ENCODE measurements at regions not wholly inside any gene's neighbourhood (a gene's known extent, or its start where the extent isn't known, plus 50 kb on each side); places are given as distances from the start of the nearest gene placed in this dataset.

DNA sequence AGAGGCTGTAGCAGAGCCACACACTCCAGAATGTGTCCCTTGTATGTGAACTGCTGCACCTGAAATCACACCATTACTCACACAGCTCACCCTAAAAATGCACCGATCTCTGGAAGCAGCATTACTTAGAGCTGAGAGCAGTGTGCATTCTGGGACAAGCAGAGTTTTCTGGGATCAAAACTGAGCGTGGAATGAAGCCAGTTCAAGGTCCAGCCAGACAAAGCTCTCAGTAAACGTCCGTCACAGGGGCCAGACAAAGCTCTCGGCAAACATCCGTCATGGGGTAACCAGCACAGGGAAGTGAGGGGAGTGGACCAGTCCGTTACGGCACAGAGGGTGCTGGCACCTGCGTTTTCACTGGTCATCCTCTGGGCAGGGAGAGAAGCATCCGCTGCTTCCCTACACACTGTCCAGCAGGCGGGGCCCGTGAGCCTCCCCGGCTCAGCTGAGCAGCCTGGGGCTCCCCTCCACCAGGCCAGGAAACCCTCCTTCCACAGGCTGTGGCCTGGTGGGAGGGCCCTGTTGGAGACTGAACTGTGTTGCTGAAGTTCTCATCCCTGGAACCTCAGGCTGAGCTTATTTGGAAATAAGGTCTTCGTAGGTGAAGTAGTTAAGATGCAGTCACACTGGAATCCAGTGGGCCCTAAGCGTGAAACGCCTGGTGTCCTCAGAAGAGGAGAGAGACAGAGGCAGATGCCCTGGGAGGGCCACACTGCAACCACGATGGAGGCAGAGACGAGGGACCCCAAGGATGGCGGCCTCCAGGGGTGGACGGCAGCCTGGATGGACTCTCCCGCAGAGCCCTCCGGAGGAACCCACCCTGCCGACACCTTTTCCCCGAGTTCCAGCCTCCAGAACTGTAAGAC, 883.9 kb downstream of the BRD1 start (continued):
- TF ChIP-seq, protein P1, sequence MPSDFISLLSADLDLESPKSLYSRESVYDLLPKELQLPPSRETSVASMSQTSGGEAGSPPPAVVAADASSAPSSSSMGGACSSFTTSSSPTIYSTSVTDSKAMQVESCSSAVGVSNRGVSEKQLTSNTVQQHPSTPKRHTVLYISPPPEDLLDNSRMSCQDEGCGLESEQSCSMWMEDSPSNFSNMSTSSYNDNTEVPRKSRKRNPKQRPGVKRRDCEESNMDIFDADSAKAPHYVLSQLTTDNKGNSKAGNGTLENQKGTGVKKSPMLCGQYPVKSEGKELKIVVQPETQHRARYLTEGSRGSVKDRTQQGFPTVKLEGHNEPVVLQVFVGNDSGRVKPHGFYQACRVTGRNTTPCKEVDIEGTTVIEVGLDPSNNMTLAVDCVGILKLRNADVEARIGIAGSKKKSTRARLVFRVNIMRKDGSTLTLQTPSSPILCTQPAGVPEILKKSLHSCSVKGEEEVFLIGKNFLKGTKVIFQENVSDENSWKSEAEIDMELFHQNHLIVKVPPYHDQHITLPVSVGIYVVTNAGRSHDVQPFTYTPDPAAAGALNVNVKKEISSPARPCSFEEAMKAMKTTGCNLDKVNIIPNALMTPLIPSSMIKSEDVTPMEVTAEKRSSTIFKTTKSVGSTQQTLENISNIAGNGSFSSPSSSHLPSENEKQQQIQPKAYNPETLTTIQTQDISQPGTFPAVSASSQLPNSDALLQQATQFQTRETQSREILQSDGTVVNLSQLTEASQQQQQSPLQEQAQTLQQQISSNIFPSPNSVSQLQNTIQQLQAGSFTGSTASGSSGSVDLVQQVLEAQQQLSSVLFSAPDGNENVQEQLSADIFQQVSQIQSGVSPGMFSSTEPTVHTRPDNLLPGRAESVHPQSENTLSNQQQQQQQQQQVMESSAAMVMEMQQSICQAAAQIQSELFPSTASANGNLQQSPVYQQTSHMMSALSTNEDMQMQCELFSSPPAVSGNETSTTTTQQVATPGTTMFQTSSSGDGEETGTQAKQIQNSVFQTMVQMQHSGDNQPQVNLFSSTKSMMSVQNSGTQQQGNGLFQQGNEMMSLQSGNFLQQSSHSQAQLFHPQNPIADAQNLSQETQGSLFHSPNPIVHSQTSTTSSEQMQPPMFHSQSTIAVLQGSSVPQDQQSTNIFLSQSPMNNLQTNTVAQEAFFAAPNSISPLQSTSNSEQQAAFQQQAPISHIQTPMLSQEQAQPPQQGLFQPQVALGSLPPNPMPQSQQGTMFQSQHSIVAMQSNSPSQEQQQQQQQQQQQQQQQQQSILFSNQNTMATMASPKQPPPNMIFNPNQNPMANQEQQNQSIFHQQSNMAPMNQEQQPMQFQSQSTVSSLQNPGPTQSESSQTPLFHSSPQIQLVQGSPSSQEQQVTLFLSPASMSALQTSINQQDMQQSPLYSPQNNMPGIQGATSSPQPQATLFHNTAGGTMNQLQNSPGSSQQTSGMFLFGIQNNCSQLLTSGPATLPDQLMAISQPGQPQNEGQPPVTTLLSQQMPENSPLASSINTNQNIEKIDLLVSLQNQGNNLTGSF (CRISPR knock-in tag; IDR thresholded peaks at IDR 0.05): no peak
- peak; percentile 54; the same call in 1 of the 2 replicates for TF ChIP-seq TCF7 (IDR thresholded peaks at IDR 0.05; ENCODE audit: low read depth)
- TF ChIP-seq SETDB1 (CRISPR knock-in tag; IDR thresholded peaks at IDR 0.05; ENCODE audit: borderline replicate concordance): no peak
- no peak for TF ChIP-seq ZFP1 (CRISPR knock-in tag; IDR thresholded peaks at IDR 0.05)
- TF ChIP-seq, protein P2, sequence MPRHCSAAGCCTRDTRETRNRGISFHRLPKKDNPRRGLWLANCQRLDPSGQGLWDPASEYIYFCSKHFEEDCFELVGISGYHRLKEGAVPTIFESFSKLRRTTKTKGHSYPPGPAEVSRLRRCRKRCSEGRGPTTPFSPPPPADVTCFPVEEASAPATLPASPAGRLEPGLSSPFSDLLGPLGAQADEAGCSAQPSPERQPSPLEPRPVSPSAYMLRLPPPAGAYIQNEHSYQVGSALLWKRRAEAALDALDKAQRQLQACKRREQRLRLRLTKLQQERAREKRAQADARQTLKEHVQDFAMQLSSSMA (CRISPR knock-in tag; IDR thresholded peaks at IDR 0.05): 0 out of 2 replicates have a peak, but pooled peaks have one; percentile 58
- TF ChIP-seq CBX1 (IDR thresholded peaks at IDR 0.05; ENCODE audit: low read depth): no peak
- no peak for TF ChIP-seq SMAD9 (CRISPR knock-in tag; IDR thresholded peaks at IDR 0.05)
- no peak for TF ChIP-seq REL (CRISPR knock-in tag; conservative IDR thresholded peaks at IDR 0.05)
- TF ChIP-seq KLF12 (CRISPR knock-in tag; IDR thresholded peaks at IDR 0.05; ENCODE audit: borderline replicate concordance): no peak
- TF ChIP-seq SMAD1 (CRISPR knock-in tag; IDR thresholded peaks at IDR 0.05; ENCODE audit: borderline replicate concordance, low read depth): no peak
- TF ChIP-seq MED13 (CRISPR knock-in tag; IDR thresholded peaks at IDR 0.05): no peak
- peak; percentile 54; the same call in 1 of the 2 replicates for TF ChIP-seq CEBPB (IDR thresholded peaks at IDR 0.05; ENCODE audit: borderline replicate concordance, low read depth, low read length)
- TF ChIP-seq ZNF24 (IDR thresholded peaks at IDR 0.05): no peak
- TF ChIP-seq ZNF205 (CRISPR knock-in tag; IDR thresholded peaks at IDR 0.05): 0 out of 2 replicates have a peak, but pooled peaks have one; percentile 52
- TF ChIP-seq, protein P3, sequence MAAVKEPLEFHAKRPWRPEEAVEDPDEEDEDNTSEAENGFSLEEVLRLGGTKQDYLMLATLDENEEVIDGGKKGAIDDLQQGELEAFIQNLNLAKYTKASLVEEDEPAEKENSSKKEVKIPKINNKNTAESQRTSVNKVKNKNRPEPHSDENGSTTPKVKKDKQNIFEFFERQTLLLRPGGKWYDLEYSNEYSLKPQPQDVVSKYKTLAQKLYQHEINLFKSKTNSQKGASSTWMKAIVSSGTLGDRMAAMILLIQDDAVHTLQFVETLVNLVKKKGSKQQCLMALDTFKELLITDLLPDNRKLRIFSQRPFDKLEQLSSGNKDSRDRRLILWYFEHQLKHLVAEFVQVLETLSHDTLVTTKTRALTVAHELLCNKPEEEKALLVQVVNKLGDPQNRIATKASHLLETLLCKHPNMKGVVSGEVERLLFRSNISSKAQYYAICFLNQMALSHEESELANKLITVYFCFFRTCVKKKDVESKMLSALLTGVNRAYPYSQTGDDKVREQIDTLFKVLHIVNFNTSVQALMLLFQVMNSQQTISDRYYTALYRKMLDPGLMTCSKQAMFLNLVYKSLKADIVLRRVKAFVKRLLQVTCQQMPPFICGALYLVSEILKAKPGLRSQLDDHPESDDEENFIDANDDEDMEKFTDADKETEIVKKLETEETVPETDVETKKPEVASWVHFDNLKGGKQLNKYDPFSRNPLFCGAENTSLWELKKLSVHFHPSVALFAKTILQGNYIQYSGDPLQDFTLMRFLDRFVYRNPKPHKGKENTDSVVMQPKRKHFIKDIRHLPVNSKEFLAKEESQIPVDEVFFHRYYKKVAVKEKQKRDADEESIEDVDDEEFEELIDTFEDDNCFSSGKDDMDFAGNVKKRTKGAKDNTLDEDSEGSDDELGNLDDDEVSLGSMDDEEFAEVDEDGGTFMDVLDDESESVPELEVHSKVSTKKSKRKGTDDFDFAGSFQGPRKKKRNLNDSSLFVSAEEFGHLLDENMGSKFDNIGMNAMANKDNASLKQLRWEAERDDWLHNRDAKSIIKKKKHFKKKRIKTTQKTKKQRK (IDR thresholded peaks at IDR 0.05; ENCODE audit: low read length): no peak
- no peak for TF ChIP-seq ZNF101 (CRISPR knock-in tag; IDR thresholded peaks at IDR 0.05; ENCODE audit: borderline replicate concordance, low read depth)
- TF ChIP-seq DNMT1 (CRISPR knock-in tag; IDR thresholded peaks at IDR 0.05): peak; percentile 28; the same call in 1 of the 2 replicates
- TF ChIP-seq JUN (CRISPR knock-in tag; IDR thresholded peaks at IDR 0.05): no peak
- no peak for TF ChIP-seq ZNF550 (CRISPR knock-in tag; IDR thresholded peaks at IDR 0.05; ENCODE audit: borderline replicate concordance)
- TF ChIP-seq, protein P4, sequence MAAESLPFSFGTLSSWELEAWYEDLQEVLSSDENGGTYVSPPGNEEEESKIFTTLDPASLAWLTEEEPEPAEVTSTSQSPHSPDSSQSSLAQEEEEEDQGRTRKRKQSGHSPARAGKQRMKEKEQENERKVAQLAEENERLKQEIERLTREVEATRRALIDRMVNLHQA (CRISPR knock-in tag; IDR thresholded peaks at IDR 0.05): no peak
- no peak for TF ChIP-seq POLR2AphosphoS2 (IDR thresholded peaks at IDR 0.05; ENCODE audit: low read depth, low read length)

All from HepG2 (cell line).